ENCODE measurements at regions not wholly inside any gene's neighbourhood (a gene's known extent, or its start where the extent isn't known, plus 50 kb on each side); places are given as distances from the start of the nearest gene placed in this dataset.

- TF ChIP-seq, protein P1, sequence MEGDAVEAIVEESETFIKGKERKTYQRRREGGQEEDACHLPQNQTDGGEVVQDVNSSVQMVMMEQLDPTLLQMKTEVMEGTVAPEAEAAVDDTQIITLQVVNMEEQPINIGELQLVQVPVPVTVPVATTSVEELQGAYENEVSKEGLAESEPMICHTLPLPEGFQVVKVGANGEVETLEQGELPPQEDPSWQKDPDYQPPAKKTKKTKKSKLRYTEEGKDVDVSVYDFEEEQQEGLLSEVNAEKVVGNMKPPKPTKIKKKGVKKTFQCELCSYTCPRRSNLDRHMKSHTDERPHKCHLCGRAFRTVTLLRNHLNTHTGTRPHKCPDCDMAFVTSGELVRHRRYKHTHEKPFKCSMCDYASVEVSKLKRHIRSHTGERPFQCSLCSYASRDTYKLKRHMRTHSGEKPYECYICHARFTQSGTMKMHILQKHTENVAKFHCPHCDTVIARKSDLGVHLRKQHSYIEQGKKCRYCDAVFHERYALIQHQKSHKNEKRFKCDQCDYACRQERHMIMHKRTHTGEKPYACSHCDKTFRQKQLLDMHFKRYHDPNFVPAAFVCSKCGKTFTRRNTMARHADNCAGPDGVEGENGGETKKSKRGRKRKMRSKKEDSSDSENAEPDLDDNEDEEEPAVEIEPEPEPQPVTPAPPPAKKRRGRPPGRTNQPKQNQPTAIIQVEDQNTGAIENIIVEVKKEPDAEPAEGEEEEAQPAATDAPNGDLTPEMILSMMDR (IDR thresholded peaks at IDR 0.05), result no peak
- TF ChIP-seq POLR2AphosphoS5 (IDR thresholded peaks at IDR 0.05) (no peak), POLR2A (IDR thresholded peaks at IDR 0.05) (no peak), EP300 (IDR thresholded peaks at IDR 0.05) (no peak)
These were observed 350.8 kb downstream of the EMP1 start for GRCh38 chr12:13547283-13547682.
